Daoy (cell line): ENCODE measurements at regions not wholly inside any gene's neighbourhood (a gene's known extent, or its start where the extent isn't known, plus 50 kb on each side); places are given as distances from the start of the nearest gene placed in this dataset.

ENCODE experiments used
- DNase-seq: peaks from one replicate; pipeline ENCODE4 v3.0.0-alpha.2; 2015; ENCODE audit warnings: low read depth

GRCh38 chr18:72360634-72361033 is 183.5 kb downstream of the CBLN2 start:
- no peak for DNase-seq

GRCh38 chr18:72342933-72343332 is 201.2 kb downstream of the CBLN2 start:
- no peak for DNase-seq

GRCh38 chr18:72339976-72340375 is 204.2 kb downstream of the CBLN2 start:
- DNase-seq: no peak

- DNase-seq: no peak
Measured at GRCh38 chr18:72336786-72337185, 207.4 kb downstream of the CBLN2 start.

- no peak for DNase-seq
Measured at GRCh38 chr18:72329533-72329932, 214.6 kb downstream of the CBLN2 start.

- no peak for DNase-seq
Measured at GRCh38 chr18:72325307-72325706, 218.8 kb downstream of the CBLN2 start.

- DNase-seq: no peak
Measured at GRCh38 chr18:72324677-72325076, 219.5 kb downstream of the CBLN2 start.

- no peak for DNase-seq
Measured at GRCh38 chr18:72316497-72316896, 227.6 kb downstream of the CBLN2 start.

GRCh38 chr18:72283148-72283925 is 260.8 kb downstream of the CBLN2 start:
- DNase-seq: no peak

GRCh38 chr18:72273025-72273424 is 271.1 kb downstream of the CBLN2 start:
- DNase-seq: no peak

GRCh38 chr18:72261590-72261989 is 282.6 kb downstream of the CBLN2 start:
- DNase-seq: no peak

- no peak for DNase-seq
Measured at GRCh38 chr18:72246076-72246475, 298.1 kb downstream of the CBLN2 start.

- DNase-seq: peak; percentile 7
Measured at GRCh38 chr18:72235422-72235821, 308.7 kb downstream of the CBLN2 start.

- no peak for DNase-seq
Measured at GRCh38 chr18:72233106-72233505, 311.0 kb downstream of the CBLN2 start.

GRCh38 chr18:72232644-72233043 is 311.5 kb downstream of the CBLN2 start:
- DNase-seq: no peak

- no peak for DNase-seq
Measured at GRCh38 chr18:72225958-72226357, 318.2 kb downstream of the CBLN2 start.

- no peak for DNase-seq
Measured at GRCh38 chr18:72223733-72224132, 320.4 kb downstream of the CBLN2 start.

- DNase-seq: peak; percentile 37
Measured at GRCh38 chr18:72208920-72209676, 335.0 kb downstream of the CBLN2 start.

GRCh38 chr18:72207280-72207679 is 336.9 kb downstream of the CBLN2 start:
- peak; percentile 13 for DNase-seq

- no peak for DNase-seq
Measured at GRCh38 chr18:72206814-72207213, 337.3 kb downstream of the CBLN2 start.

- DNase-seq: no peak
Measured at GRCh38 chr18:72201032-72201431, 343.1 kb downstream of the CBLN2 start.

- no peak for DNase-seq
Measured at GRCh38 chr18:72197591-72197990, 346.6 kb downstream of the CBLN2 start.

GRCh38 chr18:72194072-72194471 is 350.1 kb downstream of the CBLN2 start:
- no peak for DNase-seq
